Peyer's patch (tissue), 4 donors: ENCODE measurements at regions not wholly inside any gene's neighbourhood (a gene's known extent, or its start where the extent isn't known, plus 50 kb on each side); places are given as distances from the start of the nearest gene placed in this dataset.

ENCODE experiments used
- CTCF ChIP-seq, 6 experiments: fragments of 450-650 bp in 4 of 6; fragments of 200-600 bp in 2 of 6; sonication (generic) in 1 of 6; IDR thresholded peaks; one replicate each; pipeline ENCODE4 v1.5.1; 2017 to 2019; ENCODE audit warnings: antibody characterized with exemption in 6 of 6, mild to moderate bottlenecking in 3 of 6, moderate library complexity in 1 of 6
- POLR2A ChIP-seq, 2 donors: fragments of 450-650 bp; IDR thresholded peaks; one replicate each; pipeline ENCODE4 v1.5.1; 2017; ENCODE audit warnings: antibody characterized with exemption in 2 of 2, mild to moderate bottlenecking in 2 of 2, moderate library complexity in 2 of 2

- no peak for TF ChIP-seq CTCF (IDR thresholded peaks at IDR 0.05)
- no peak for TF ChIP-seq POLR2A (IDR thresholded peaks at IDR 0.05)
Observed at GRCh38 chr5:33205727-33206410, 234.9 kb upstream of the TARS1 start.
